ENCODE measurements at regions not wholly inside any gene's neighbourhood (a gene's known extent, or its start where the extent isn't known, plus 50 kb on each side); places are given as distances from the start of the nearest gene placed in this dataset.

- Mint-ChIP-seq H3K27me3 (ENCODE audit: insufficient read depth, unreplicated experiment) (no peaks in the 10 kb centered on the region), H3K4me3 (ENCODE audit: unreplicated experiment) (no peak overlapping the region), H3K36me3 (ENCODE audit: insufficient read depth, unreplicated experiment) (no peaks in the 10 kb centered on the region), H3K27ac (ENCODE audit: low read depth, unreplicated experiment) (no peak overlapping the region), H3K4me1 (ENCODE audit: insufficient read depth, unreplicated experiment) (no peaks in the 10 kb centered on the region), H3K9me3 (ENCODE audit: unreplicated experiment) (no peaks in the 10 kb centered on the region)
- no TSS peak for BruUV-seq (replicated peaks)
- ChIA-PET CTCF (interaction anchor here (1.0 kb wide), 1 partner anchor 11 kb away, joined by 6 read pairs; no protein-coding TSS in a partner anchor), POLR2A (no interaction called here)
- intact Hi-C loops (cut with micrococcal nuclease), result no loop called here
- DNase-seq (ENCODE audit: unreplicated experiment), result no peak
- TF ChIP-seq CTCF (IDR thresholded peaks at IDR 0.05; ENCODE audit: unreplicated experiment), result no peak
These were observed 796.6 kb upstream of the ZEB2 start for GRCh38 chr2:145316496-145316895.

GRCh38 chr2:145315053-145315452, 795.1 kb upstream of the ZEB2 start:
- H3K4me3 Mint-ChIP-seq (ENCODE audit: unreplicated experiment), result no peak overlapping the region
- ChIA-PET POLR2A (no interaction called here), CTCF (no interaction called here)
- H3K36me3 Mint-ChIP-seq (ENCODE audit: insufficient read depth, unreplicated experiment), result no peaks in the 10 kb centered on the region
- H3K4me1 Mint-ChIP-seq (ENCODE audit: insufficient read depth, unreplicated experiment), result no peaks in the 10 kb centered on the region
- H3K27me3 Mint-ChIP-seq (ENCODE audit: insufficient read depth, unreplicated experiment), result no peaks in the 10 kb centered on the region
- TF ChIP-seq CTCF (IDR thresholded peaks at IDR 0.05; ENCODE audit: unreplicated experiment), result no peak
- no peak for DNase-seq (ENCODE audit: unreplicated experiment)
- BruUV-seq (replicated peaks), result no TSS peak
- intact Hi-C loops (cut with micrococcal nuclease), result no loop called here
- H3K9me3 Mint-ChIP-seq (ENCODE audit: unreplicated experiment), result no peaks in the 10 kb centered on the region
- H3K27ac Mint-ChIP-seq (ENCODE audit: low read depth, unreplicated experiment), result no peak overlapping the region

GRCh38 chr2:145314119-145314633, 794.3 kb upstream of the ZEB2 start:
- Mint-ChIP-seq H3K4me3 (ENCODE audit: unreplicated experiment) (no peak overlapping the region), H3K9me3 (ENCODE audit: unreplicated experiment) (no peaks in the 10 kb centered on the region), H3K27me3 (ENCODE audit: insufficient read depth, unreplicated experiment) (no peaks in the 10 kb centered on the region), H3K27ac (ENCODE audit: low read depth, unreplicated experiment) (no peak overlapping the region), H3K4me1 (ENCODE audit: insufficient read depth, unreplicated experiment) (no peaks in the 10 kb centered on the region), H3K36me3 (ENCODE audit: insufficient read depth, unreplicated experiment) (no peaks in the 10 kb centered on the region)
- TF ChIP-seq CTCF (IDR thresholded peaks at IDR 0.05; ENCODE audit: unreplicated experiment), result no peak
- no peak for DNase-seq (ENCODE audit: unreplicated experiment)
- intact Hi-C loops (cut with micrococcal nuclease), result no loop called here
- no TSS peak for BruUV-seq (replicated peaks)
- ChIA-PET POLR2A (no interaction called here), CTCF (no interaction called here)

- no peaks in the 10 kb centered on the region for H3K36me3 Mint-ChIP-seq (ENCODE audit: insufficient read depth, unreplicated experiment)
- no peak overlapping the region for H3K27ac Mint-ChIP-seq (ENCODE audit: low read depth, unreplicated experiment)
- H3K4me1 Mint-ChIP-seq (ENCODE audit: insufficient read depth, unreplicated experiment), result no peaks in the 10 kb centered on the region
- intact Hi-C loops (cut with micrococcal nuclease), result no loop called here
- no peak for TF ChIP-seq CTCF (IDR thresholded peaks at IDR 0.05; ENCODE audit: unreplicated experiment)
- BruUV-seq (replicated peaks), result no TSS peak
- H3K27me3 Mint-ChIP-seq (ENCODE audit: insufficient read depth, unreplicated experiment), result no peaks in the 10 kb centered on the region
- ChIA-PET POLR2A (interaction anchor here (1.5 kb wide), 1 partner anchor 12 kb away, joined by 4 read pairs; no protein-coding TSS in a partner anchor), CTCF (interaction anchor here (0.9 kb wide), 1 partner anchor 14 kb away, joined by 4 read pairs; no protein-coding TSS in a partner anchor)
- H3K9me3 Mint-ChIP-seq (ENCODE audit: unreplicated experiment), result no peaks in the 10 kb centered on the region
- no peak overlapping the region for H3K4me3 Mint-ChIP-seq (ENCODE audit: unreplicated experiment)
- no peak for DNase-seq (ENCODE audit: unreplicated experiment)
These were observed 786.0 kb upstream of the ZEB2 start for GRCh38 chr2:145305889-145306288.

Data from MCF 10A (cell line).